SK-N-SH treated with all-trans-retinoic acid at 6 μM for 48 hours (cell line): ENCODE measurements at regions not wholly inside any gene's neighbourhood (a gene's known extent, or its start where the extent isn't known, plus 50 kb on each side); places are given as distances from the start of the nearest gene placed in this dataset.

Source experiments
- ATAC-seq: fragments of 200-7000 bp; cut with Tn5 transposase; 3 replicates; pipeline ENCODE4 v1.9.1; 2020; ENCODE audit warnings: mild to moderate bottlenecking, moderate library complexity
- CREB5 ChIP-seq: fragments of 250-450 bp; sonication (Bioruptor Pico); IDR thresholded peaks from 2 replicates; pipeline ENCODE4 v1.5.1; 2020; ENCODE audit warnings: low read depth, mild to moderate bottlenecking, moderate library complexity
- CSDC2 ChIP-seq: fragments of 250-450 bp; sonication (Bioruptor Pico); IDR thresholded peaks from 2 replicates; pipeline ENCODE4 v1.5.0; 2020; ENCODE audit warnings: mild to moderate bottlenecking, moderate library complexity
- CSRNP3 ChIP-seq: fragments of 250-450 bp; sonication (Bioruptor Pico); IDR thresholded peaks from 2 replicates; pipeline ENCODE4 v1.5.1; 2021; ENCODE audit warnings: mild to moderate bottlenecking, moderate library complexity
- ESRRG ChIP-seq: fragments of 250-450 bp; sonication (Bioruptor Pico); IDR thresholded peaks from 2 replicates; pipeline ENCODE4 v1.6.1; 2021; ENCODE audit warnings: mild to moderate bottlenecking
- GLIS3 ChIP-seq: fragments of 250-450 bp; sonication (Bioruptor Pico); IDR thresholded peaks from 2 replicates; pipeline ENCODE4 v1.5.0; 2020; ENCODE audit warnings: mild to moderate bottlenecking, moderate library complexity
- ISL1 ChIP-seq: fragments of 250-450 bp; sonication (Bioruptor Pico); IDR thresholded peaks from 2 replicates; pipeline ENCODE4 v2.1.2; 2022; ENCODE audit warnings: mild to moderate bottlenecking, moderate library complexity
- PATZ1 ChIP-seq: fragments of 250-450 bp; sonication (Bioruptor Pico); IDR thresholded peaks from 2 replicates; pipeline ENCODE4 v1.8.0; 2020; ENCODE audit warnings: mild to moderate bottlenecking, moderate library complexity, borderline replicate concordance
- POU6F1 ChIP-seq: fragments of 250-450 bp; sonication (Bioruptor Pico); IDR thresholded peaks from 2 replicates; pipeline ENCODE4 v1.8.0; 2021; ENCODE audit warnings: low read depth, mild to moderate bottlenecking, moderate library complexity, borderline replicate concordance
- PPARA ChIP-seq: fragments of 250-450 bp; sonication (Bioruptor Pico); IDR thresholded peaks from 2 replicates; pipeline ENCODE4 v1.5.0; 2020; ENCODE audit warnings: mild to moderate bottlenecking, borderline replicate concordance
- RARB ChIP-seq: fragments of 250-450 bp; sonication (Bioruptor Pico); IDR thresholded peaks from 2 replicates; pipeline ENCODE4 v1.8.0; 2021; ENCODE audit warnings: mild to moderate bottlenecking, moderate library complexity
- SNAI2 ChIP-seq: fragments of 250-450 bp; sonication (Bioruptor Pico); IDR thresholded peaks from 2 replicates; pipeline ENCODE4 v1.5.0; 2020; ENCODE audit warnings: mild to moderate bottlenecking, moderate library complexity
- TCF4 ChIP-seq: fragments of 250-450 bp; sonication (Bioruptor Pico); IDR thresholded peaks from 2 replicates; pipeline ENCODE4 v1.8.0; 2021; ENCODE audit warnings: mild to moderate bottlenecking, moderate library complexity, borderline replicate concordance
- TOX ChIP-seq: fragments of 250-450 bp; sonication (Bioruptor Pico); IDR thresholded peaks from 2 replicates; pipeline ENCODE4 v1.8.0; 2021; ENCODE audit warnings: mild to moderate bottlenecking, moderate library complexity, borderline replicate concordance
- TSHZ2 ChIP-seq: fragments of 250-450 bp; sonication (Bioruptor Pico); IDR thresholded peaks from 2 replicates; pipeline ENCODE4 v1.5.0; 2020; ENCODE audit warnings: mild to moderate bottlenecking, moderate library complexity
- ZC3H10 ChIP-seq: fragments of 250-450 bp; sonication (Bioruptor Pico); IDR thresholded peaks from 2 replicates; pipeline ENCODE4 v1.5.1; 2021; ENCODE audit warnings: mild to moderate bottlenecking, moderate library complexity
- ZFP3 ChIP-seq: fragments of 250-450 bp; sonication (Bioruptor Pico); IDR thresholded peaks from 2 replicates; pipeline ENCODE4 v1.5.0; 2020; ENCODE audit warnings: mild to moderate bottlenecking, moderate library complexity
- ZFP30 ChIP-seq: fragments of 450-650 bp; formaldehyde crosslinking; IDR thresholded peaks from 2 replicates; pipeline ENCODE4 v1.5.0; 2022; ENCODE audit warnings: mild to moderate bottlenecking, moderate library complexity
- ZNF565 ChIP-seq: fragments of 450-650 bp; formaldehyde crosslinking; conservative IDR thresholded peaks from 2 replicates; pipeline ENCODE4 v1.5.0; 2020; ENCODE audit warnings: low read depth, mild to moderate bottlenecking, moderate library complexity
- ZNF70 ChIP-seq: fragments of 450-650 bp; formaldehyde crosslinking; IDR thresholded peaks from 2 replicates; pipeline ENCODE4 v1.5.0; 2020; ENCODE audit warnings: mild to moderate bottlenecking, moderate library complexity
- ZNF8 ChIP-seq: fragments of 450-650 bp; formaldehyde crosslinking; IDR thresholded peaks from 2 replicates; pipeline ENCODE4 v1.5.0; 2020; ENCODE audit warnings: mild to moderate bottlenecking, moderate library complexity

GRCh38 chr12:92035477-92035876, 110.2 kb downstream of the BTG1 start:
- TF ChIP-seq ZNF565: no peak
- no peak for TF ChIP-seq ZFP3 (CRISPR knock-in tag)
- no peak for TF ChIP-seq POU6F1
- no peak for TF ChIP-seq PATZ1
- no peak for TF ChIP-seq CREB5 (CRISPR knock-in tag)
- no peak for TF ChIP-seq TCF4 (CRISPR knock-in tag)
- TF ChIP-seq ZNF70 (CRISPR knock-in tag): no peak
- TF ChIP-seq ZNF8 (CRISPR knock-in tag): no peak
- no peak for TF ChIP-seq ZC3H10 (CRISPR knock-in tag)
- TF ChIP-seq RARB (CRISPR knock-in tag): no peak
- no peak for TF ChIP-seq GLIS3 (CRISPR knock-in tag)
- no peak for TF ChIP-seq ISL1 (CRISPR knock-in tag)
- no peak for TF ChIP-seq SNAI2 (CRISPR knock-in tag)
- no peak for TF ChIP-seq ESRRG (CRISPR knock-in tag)
- TF ChIP-seq TSHZ2 (CRISPR knock-in tag): no peak
- no peak for TF ChIP-seq CSRNP3
- no peak for TF ChIP-seq TOX
- no peak for TF ChIP-seq PPARA
- ATAC-seq: no peak

GRCh38 chr12:92034858-92035401, 110.7 kb downstream of the BTG1 start:
- peak; percentile 47 for ATAC-seq
- TF ChIP-seq ZFP3 (CRISPR knock-in tag) (peak; percentile 61; the same call in 1 of the 2 replicates), CSDC2 (CRISPR knock-in tag) (no peak), TSHZ2 (CRISPR knock-in tag) (peak; percentile 29; the same call in 1 of the 2 replicates)

- TF ChIP-seq SNAI2 (CRISPR knock-in tag) (no peak), ZFP30 (CRISPR knock-in tag) (no peak), TCF4 (CRISPR knock-in tag) (no peak), ZNF8 (CRISPR knock-in tag) (no peak), TSHZ2 (CRISPR knock-in tag) (no peak), CSRNP3 (no peak)
- no peak for ATAC-seq
These were observed 111.6 kb downstream of the BTG1 start for GRCh38 chr12:92034083-92034482.
